GM18951 (cell line): ENCODE measurements at regions not wholly inside any gene's neighbourhood (a gene's known extent, or its start where the extent isn't known, plus 50 kb on each side); places are given as distances from the start of the nearest gene placed in this dataset.
A peak's percentile ranks its signal among the peaks of the same experiment; 100 is the strongest.

Source experiments
- POLR2A ChIP-seq: IDR thresholded peaks from 4 replicates; pipeline ENCODE4 v1.6.1; 2011; ENCODE audit warnings: mild to moderate bottlenecking; ENCODE audit not compliant: insufficient read length, insufficient read depth; ENCODE audit errors: extremely low read depth
- in situ Hi-C: fragments of 300-500 bp; cut with MboI; formaldehyde crosslinking; loops from one replicate; pipeline ENCODE4 v1.12.0; 2022; ENCODE audit warnings: low sequenced_read_pairs, mixed read lengths, inconsistent platforms; ENCODE audit not compliant: unreplicated experiment

DNA sequence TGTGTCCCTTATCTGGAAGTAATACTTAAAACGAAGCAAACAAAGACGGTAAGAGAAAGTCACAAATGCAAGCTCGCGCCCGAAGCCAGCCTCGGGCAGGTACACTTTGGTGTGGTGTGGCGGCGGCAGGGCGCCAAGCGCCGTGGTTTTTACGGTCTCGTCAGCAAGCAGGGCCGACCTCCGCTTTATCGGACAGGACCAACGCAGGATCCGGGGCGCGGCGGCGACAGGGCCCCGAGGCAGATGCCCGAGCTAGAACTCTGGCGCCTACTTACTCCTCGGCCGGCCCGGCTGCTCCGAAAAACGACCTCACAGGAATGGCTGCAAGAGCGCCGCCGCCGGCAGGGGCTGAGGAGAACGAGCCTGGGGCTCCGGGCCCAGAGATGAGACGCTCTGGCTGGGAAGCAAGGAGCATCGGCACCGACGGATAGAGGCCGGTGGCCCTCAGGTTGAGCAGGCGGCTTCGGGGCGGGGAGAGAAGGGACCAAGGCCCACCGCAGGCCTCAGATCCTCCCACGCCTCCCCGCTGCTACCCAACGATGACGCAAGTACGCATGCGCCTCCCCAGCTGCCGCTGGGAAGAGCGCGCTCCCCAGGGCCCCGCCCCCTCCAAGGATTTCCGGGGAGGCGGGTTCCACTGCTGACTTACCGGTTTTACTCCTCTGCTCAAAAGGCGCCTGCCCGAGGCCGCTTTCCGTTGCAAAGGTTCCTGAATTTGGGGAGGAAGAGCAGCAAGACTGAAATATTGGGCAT lies 60.6 kb downstream of the FAM217A start:
- in situ Hi-C loops: no loop called here
- TF ChIP-seq POLR2A: peak; percentile 90
